Body of pancreas (tissue), 4 donors: ENCODE measurements at regions not wholly inside any gene's neighbourhood (a gene's known extent, or its start where the extent isn't known, plus 50 kb on each side); places are given as distances from the start of the nearest gene placed in this dataset.

Experiments used
- POLR2A ChIP-seq, 3 donors: fragments of 450-650 bp; IDR thresholded peaks; one replicate each; pipeline ENCODE4 v1.6.1; 2016; ENCODE audit warnings: antibody characterized with exemption in 3 of 3, mild to moderate bottlenecking in 2 of 3
- TF ChIP-seq, protein P1 (sequence below), 7 experiments: fragments of 450-650 bp in 4 of 7; fragments of 200-600 bp in 3 of 7; sonication (generic) in 3 of 7; IDR thresholded peaks; one replicate each; pipeline ENCODE4 v1.5.1; 2016 to 2019; ENCODE audit warnings: antibody characterized with exemption in 7 of 7

GRCh38 chrX:129091097-129091496 lies 432.2 kb downstream of the SMARCA1 start:
- TF ChIP-seq, protein P1, sequence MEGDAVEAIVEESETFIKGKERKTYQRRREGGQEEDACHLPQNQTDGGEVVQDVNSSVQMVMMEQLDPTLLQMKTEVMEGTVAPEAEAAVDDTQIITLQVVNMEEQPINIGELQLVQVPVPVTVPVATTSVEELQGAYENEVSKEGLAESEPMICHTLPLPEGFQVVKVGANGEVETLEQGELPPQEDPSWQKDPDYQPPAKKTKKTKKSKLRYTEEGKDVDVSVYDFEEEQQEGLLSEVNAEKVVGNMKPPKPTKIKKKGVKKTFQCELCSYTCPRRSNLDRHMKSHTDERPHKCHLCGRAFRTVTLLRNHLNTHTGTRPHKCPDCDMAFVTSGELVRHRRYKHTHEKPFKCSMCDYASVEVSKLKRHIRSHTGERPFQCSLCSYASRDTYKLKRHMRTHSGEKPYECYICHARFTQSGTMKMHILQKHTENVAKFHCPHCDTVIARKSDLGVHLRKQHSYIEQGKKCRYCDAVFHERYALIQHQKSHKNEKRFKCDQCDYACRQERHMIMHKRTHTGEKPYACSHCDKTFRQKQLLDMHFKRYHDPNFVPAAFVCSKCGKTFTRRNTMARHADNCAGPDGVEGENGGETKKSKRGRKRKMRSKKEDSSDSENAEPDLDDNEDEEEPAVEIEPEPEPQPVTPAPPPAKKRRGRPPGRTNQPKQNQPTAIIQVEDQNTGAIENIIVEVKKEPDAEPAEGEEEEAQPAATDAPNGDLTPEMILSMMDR (IDR thresholded peaks at IDR 0.05), result no peak
- TF ChIP-seq POLR2A (IDR thresholded peaks at IDR 0.05), result no peak
